ENCODE measurements at regions not wholly inside any gene's neighbourhood (a gene's known extent, or its start where the extent isn't known, plus 50 kb on each side); places are given as distances from the start of the nearest gene placed in this dataset.
"Not testable (repeated sequence)": the region's sequence is repeated elsewhere in the genome, so short reads cannot be mapped to it uniquely, and the experiment has no call there.

- TF ChIP-seq, protein P1, sequence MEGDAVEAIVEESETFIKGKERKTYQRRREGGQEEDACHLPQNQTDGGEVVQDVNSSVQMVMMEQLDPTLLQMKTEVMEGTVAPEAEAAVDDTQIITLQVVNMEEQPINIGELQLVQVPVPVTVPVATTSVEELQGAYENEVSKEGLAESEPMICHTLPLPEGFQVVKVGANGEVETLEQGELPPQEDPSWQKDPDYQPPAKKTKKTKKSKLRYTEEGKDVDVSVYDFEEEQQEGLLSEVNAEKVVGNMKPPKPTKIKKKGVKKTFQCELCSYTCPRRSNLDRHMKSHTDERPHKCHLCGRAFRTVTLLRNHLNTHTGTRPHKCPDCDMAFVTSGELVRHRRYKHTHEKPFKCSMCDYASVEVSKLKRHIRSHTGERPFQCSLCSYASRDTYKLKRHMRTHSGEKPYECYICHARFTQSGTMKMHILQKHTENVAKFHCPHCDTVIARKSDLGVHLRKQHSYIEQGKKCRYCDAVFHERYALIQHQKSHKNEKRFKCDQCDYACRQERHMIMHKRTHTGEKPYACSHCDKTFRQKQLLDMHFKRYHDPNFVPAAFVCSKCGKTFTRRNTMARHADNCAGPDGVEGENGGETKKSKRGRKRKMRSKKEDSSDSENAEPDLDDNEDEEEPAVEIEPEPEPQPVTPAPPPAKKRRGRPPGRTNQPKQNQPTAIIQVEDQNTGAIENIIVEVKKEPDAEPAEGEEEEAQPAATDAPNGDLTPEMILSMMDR (IDR thresholded peaks at IDR 0.05; ENCODE audit: poor library complexity), result not testable (repeated sequence)
- TF ChIP-seq EZH2 (IDR thresholded peaks at IDR 0.05; ENCODE audit: borderline replicate concordance); EZH2phosphoT487 (IDR thresholded peaks at IDR 0.05; ENCODE audit: low read depth, severe bottlenecking, unreplicated experiment): not testable (repeated sequence)
Observed at GRCh38 chr2:52006821-52007366, 975.0 kb upstream of the NRXN1 start.
